Body of pancreas (tissue), 4 donors: ENCODE measurements at regions not wholly inside any gene's neighbourhood (a gene's known extent, or its start where the extent isn't known, plus 50 kb on each side); places are given as distances from the start of the nearest gene placed in this dataset.

Experiments used
- POLR2A ChIP-seq, 3 donors: fragments of 450-650 bp; IDR thresholded peaks; one replicate each; pipeline ENCODE4 v1.6.1; 2016; ENCODE audit warnings: antibody characterized with exemption in 3 of 3, mild to moderate bottlenecking in 2 of 3
- TF ChIP-seq, protein P1 (sequence below), 7 experiments: fragments of 450-650 bp in 4 of 7; fragments of 200-600 bp in 3 of 7; sonication (generic) in 3 of 7; IDR thresholded peaks; one replicate each; pipeline ENCODE4 v1.5.1; 2016 to 2019; ENCODE audit warnings: antibody characterized with exemption in 7 of 7

DNA sequence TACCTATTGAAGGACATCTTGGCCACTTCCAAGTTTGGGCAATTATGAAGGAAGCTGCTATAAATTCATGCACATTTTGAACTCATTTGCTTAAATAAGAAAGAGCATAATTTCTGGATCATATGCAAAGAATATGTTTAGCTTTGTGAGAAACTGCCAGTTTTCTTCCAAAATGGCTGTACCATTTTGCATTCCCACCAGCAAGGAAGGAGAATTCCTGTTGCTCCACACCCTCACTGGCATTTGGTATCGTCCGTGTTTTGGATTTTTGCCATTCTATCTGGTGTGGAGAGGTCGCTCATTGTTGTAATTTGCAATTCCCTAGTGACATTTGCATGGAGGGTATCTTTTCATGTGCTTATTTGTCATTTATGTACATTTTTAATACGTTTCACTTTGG, 339.3 kb downstream of the DAD1 start:
- TF ChIP-seq POLR2A (IDR thresholded peaks at IDR 0.05): no peak
- TF ChIP-seq, protein P1, sequence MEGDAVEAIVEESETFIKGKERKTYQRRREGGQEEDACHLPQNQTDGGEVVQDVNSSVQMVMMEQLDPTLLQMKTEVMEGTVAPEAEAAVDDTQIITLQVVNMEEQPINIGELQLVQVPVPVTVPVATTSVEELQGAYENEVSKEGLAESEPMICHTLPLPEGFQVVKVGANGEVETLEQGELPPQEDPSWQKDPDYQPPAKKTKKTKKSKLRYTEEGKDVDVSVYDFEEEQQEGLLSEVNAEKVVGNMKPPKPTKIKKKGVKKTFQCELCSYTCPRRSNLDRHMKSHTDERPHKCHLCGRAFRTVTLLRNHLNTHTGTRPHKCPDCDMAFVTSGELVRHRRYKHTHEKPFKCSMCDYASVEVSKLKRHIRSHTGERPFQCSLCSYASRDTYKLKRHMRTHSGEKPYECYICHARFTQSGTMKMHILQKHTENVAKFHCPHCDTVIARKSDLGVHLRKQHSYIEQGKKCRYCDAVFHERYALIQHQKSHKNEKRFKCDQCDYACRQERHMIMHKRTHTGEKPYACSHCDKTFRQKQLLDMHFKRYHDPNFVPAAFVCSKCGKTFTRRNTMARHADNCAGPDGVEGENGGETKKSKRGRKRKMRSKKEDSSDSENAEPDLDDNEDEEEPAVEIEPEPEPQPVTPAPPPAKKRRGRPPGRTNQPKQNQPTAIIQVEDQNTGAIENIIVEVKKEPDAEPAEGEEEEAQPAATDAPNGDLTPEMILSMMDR (IDR thresholded peaks at IDR 0.05): no peak
